ENCODE measurements at regions not wholly inside any gene's neighbourhood (a gene's known extent, or its start where the extent isn't known, plus 50 kb on each side); places are given as distances from the start of the nearest gene placed in this dataset.
"Not testable (repeated sequence)": the region's sequence is repeated elsewhere in the genome, so short reads cannot be mapped to it uniquely, and the experiment has no call there.

DNA sequence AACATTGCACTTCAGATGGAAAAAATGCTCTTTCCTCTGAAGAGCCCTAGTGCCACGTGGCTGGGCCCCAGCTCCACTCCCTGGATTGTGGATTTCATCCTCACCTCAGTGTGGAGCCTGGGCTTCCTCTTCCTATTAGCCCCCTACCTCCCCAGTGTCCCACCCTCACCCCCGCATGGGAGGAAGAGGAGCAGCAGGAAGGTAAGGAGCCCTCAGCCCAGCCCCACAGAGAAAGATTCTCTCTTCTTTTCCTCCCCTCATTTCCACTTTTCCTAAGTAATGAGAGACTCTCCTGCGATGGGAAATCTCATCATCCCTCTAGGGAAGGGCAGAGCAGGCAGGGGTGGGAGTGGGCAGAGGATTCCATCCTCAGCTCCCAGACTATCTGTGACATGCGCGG lies 57.5 kb upstream of the GOLGA6L22 start:
- not testable (repeated sequence) for TF ChIP-seq POLR2A (IDR thresholded peaks at IDR 0.05; ENCODE audit: low read depth, low read length); RCOR1 (conservative IDR thresholded peaks at IDR 0.05; ENCODE audit: low read depth, low read length); EZH2 (IDR thresholded peaks at IDR 0.05; ENCODE audit: borderline replicate concordance, control insufficient read depth, low read depth, low read length); EP300 (IDR thresholded peaks at IDR 0.05; ENCODE audit: borderline replicate concordance in 1 of 2, control insufficient read depth in 1 of 2, low read depth in 2 of 2, low read length in 2 of 2); HDAC6 (IDR thresholded peaks at IDR 0.05; ENCODE audit: unreplicated experiment); RAD21 (IDR thresholded peaks at IDR 0.05; ENCODE audit: insufficient read depth, low read depth, low read length); GABPA (IDR thresholded peaks at IDR 0.05; ENCODE audit: low read depth)
- TF ChIP-seq, protein P1, sequence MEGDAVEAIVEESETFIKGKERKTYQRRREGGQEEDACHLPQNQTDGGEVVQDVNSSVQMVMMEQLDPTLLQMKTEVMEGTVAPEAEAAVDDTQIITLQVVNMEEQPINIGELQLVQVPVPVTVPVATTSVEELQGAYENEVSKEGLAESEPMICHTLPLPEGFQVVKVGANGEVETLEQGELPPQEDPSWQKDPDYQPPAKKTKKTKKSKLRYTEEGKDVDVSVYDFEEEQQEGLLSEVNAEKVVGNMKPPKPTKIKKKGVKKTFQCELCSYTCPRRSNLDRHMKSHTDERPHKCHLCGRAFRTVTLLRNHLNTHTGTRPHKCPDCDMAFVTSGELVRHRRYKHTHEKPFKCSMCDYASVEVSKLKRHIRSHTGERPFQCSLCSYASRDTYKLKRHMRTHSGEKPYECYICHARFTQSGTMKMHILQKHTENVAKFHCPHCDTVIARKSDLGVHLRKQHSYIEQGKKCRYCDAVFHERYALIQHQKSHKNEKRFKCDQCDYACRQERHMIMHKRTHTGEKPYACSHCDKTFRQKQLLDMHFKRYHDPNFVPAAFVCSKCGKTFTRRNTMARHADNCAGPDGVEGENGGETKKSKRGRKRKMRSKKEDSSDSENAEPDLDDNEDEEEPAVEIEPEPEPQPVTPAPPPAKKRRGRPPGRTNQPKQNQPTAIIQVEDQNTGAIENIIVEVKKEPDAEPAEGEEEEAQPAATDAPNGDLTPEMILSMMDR (IDR thresholded peaks at IDR 0.05 in 2 of 3, conservative IDR thresholded peaks at IDR 0.05 in 1 of 3; ENCODE audit: control insufficient read depth in 2 of 3, extremely low read depth in 1 of 3, insufficient read depth in 1 of 3, low read depth in 3 of 3, low read length in 3 of 3) = not testable (repeated sequence)
